DOHH2 (cell line): ENCODE measurements at regions not wholly inside any gene's neighbourhood (a gene's known extent, or its start where the extent isn't known, plus 50 kb on each side); places are given as distances from the start of the nearest gene placed in this dataset.

Experiments used
- H3F3A ChIP-seq: fragments of 200-600 bp; sonication (generic), shearing (Covaris generic); 2 replicates; pipeline ENCODE4 v1.6.0; 2016; ENCODE audit warnings: antibody characterized with exemption, mild to moderate bottlenecking; ENCODE audit not compliant: control insufficient read depth, insufficient read depth
- H3K27ac ChIP-seq: fragments of 200-600 bp; sonication (generic); 2 replicates; pipeline ENCODE4 v1.5.1; 2014; ENCODE audit warnings: low read depth, mild to moderate bottlenecking, low read length, moderate library complexity
- H3K27me3 ChIP-seq: fragments of 200-600 bp; sonication (generic); 2 replicates; pipeline ENCODE4 v1.6.1; 2014; ENCODE audit warnings: mild to moderate bottlenecking, low read length, mixed read lengths; ENCODE audit not compliant: control insufficient read depth
- H3K36me3 ChIP-seq: fragments of 200-600 bp; sonication (generic); 2 replicates; pipeline ENCODE4 v1.6.1; 2014; ENCODE audit warnings: mild to moderate bottlenecking, low read length, moderate library complexity, mixed read lengths; ENCODE audit not compliant: control insufficient read depth
- H3K4me1 ChIP-seq: fragments of 200-600 bp; sonication (generic); 2 replicates; pipeline ENCODE4 v1.6.1; 2014; ENCODE audit warnings: mild to moderate bottlenecking, low read length, mixed read lengths; ENCODE audit not compliant: control insufficient read depth
- H3K4me2 ChIP-seq: fragments of 200-600 bp; sonication (generic); 2 replicates; pipeline ENCODE4 v1.6.0; 2014; ENCODE audit warnings: mild to moderate bottlenecking, low read length, moderate library complexity
- H3K4me3 ChIP-seq: fragments of 200-600 bp; sonication (generic); 2 replicates; pipeline ENCODE4 v1.5.1; 2014; ENCODE audit warnings: mild to moderate bottlenecking, low read length, mixed read lengths
- H3K79me2 ChIP-seq: fragments of 200-600 bp; sonication (generic); 2 replicates; pipeline ENCODE4 v1.6.1; 2014; ENCODE audit warnings: mild to moderate bottlenecking, low read length, mixed read lengths; ENCODE audit not compliant: control insufficient read depth
- H3K9me2 ChIP-seq: fragments of 200-600 bp; sonication (generic); replicated peaks from 2 replicates; pipeline ENCODE4 v1.6.1; 2014; ENCODE audit warnings: mild to moderate bottlenecking, low read length, mixed read lengths; ENCODE audit not compliant: control insufficient read depth
- H3K9me3 ChIP-seq: fragments of 200-600 bp; sonication (generic); 2 replicates; pipeline ENCODE4 v1.6.1; 2014; ENCODE audit warnings: antibody characterized with exemption, low read length, mixed read lengths; ENCODE audit not compliant: control insufficient read depth, insufficient read depth
- H4K20me1 ChIP-seq: fragments of 200-600 bp; sonication (generic); 2 replicates; pipeline ENCODE4 v1.6.0; 2014; ENCODE audit warnings: low read depth, mild to moderate bottlenecking, antibody characterized with exemption, low read length, moderate library complexity; ENCODE audit not compliant: control insufficient read depth, insufficient read depth
- EZH2phosphoT487 ChIP-seq: fragments of 200-600 bp; sonication (generic); IDR thresholded peaks from 2 replicates; pipeline ENCODE4 v1.6.1; 2017; ENCODE audit warnings: borderline replicate concordance, mild to moderate bottlenecking, antibody characterized with exemption, low read length, moderate library complexity, mixed read lengths
- TF ChIP-seq, protein P1 (sequence below): fragments of 200-600 bp; sonication (generic); IDR thresholded peaks from one replicate; pipeline ENCODE4 v1.5.1; 2014; ENCODE audit warnings: antibody characterized with exemption, mild to moderate bottlenecking, low read depth, low read length; ENCODE audit not compliant: poor library complexity, severe bottlenecking

DNA sequence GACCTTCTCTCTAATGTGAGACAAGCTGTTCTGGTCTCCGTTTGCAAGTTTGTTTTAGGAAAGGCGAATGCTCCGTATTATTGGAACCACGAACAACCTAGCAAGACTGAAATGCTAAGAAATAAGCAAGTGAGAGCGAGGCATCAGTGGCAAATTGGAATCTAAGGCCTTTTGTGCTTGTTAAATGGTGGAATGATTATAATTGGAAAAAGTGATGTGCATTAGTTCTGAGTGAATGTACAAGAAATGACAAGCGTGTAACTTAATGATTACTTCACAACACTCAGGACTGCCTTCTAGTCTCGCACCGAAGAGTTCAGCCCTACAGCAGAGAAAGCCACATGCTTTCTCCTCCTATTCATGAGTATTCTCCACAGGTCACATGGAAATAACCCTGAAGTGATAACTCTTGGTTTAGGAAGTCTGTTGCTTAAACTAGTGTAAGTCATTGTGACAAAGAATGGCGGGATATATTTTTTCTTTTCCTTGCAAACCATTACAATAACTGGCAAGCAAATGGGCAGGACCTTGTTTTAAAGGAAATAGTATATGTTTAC is 392.2 kb upstream of the FIGN start:
- H3K4me3 ChIP-seq, result no peak overlapping the region
- no peaks in the 10 kb centered on the region for H3K27me3 ChIP-seq
- no peak for TF ChIP-seq EZH2phosphoT487
- TF ChIP-seq, protein P1, sequence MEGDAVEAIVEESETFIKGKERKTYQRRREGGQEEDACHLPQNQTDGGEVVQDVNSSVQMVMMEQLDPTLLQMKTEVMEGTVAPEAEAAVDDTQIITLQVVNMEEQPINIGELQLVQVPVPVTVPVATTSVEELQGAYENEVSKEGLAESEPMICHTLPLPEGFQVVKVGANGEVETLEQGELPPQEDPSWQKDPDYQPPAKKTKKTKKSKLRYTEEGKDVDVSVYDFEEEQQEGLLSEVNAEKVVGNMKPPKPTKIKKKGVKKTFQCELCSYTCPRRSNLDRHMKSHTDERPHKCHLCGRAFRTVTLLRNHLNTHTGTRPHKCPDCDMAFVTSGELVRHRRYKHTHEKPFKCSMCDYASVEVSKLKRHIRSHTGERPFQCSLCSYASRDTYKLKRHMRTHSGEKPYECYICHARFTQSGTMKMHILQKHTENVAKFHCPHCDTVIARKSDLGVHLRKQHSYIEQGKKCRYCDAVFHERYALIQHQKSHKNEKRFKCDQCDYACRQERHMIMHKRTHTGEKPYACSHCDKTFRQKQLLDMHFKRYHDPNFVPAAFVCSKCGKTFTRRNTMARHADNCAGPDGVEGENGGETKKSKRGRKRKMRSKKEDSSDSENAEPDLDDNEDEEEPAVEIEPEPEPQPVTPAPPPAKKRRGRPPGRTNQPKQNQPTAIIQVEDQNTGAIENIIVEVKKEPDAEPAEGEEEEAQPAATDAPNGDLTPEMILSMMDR, result no peak

DNA sequence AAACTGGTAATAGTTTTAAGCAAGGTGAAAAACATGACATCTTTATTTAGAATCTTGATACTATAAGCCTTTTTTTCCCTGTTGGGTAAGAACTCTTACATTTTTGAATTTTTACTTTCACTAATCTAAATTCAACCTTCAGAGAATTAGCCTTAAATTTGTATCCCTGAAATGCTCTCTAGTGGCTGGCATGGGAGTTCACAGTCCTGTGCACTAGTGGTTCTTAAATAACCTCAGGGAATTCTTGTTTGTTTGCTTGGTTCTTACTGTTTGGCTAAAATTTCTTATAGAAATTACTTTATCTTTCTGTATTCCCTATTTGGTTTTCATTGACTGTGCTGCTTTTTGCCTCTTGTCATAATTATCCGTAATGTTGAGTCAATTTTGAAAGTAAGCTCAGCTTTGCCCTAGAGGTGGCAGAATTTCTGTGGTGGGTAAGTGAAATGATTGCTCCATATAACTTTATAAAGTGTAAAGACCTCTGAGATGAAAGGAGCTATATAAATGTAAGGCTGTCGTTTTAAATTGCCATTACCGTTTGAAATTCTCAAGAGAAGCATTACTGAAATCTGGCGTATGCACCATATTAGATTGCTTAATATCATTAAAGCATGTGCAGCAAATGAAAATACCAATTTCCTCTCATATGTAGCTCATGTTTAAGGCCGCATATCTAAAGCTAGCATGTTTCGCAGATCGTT is 391.3 kb upstream of the FIGN start:
- Histone ChIP-seq H3K79me2 (no peaks in the 10 kb centered on the region), H3K4me1 (no peaks in the 10 kb centered on the region), H3K9me2 (no peaks in the 10 kb centered on the region), H4K20me1 (no peaks in the 10 kb centered on the region), H3K9me3 (no peaks in the 10 kb centered on the region), H3K27me3 (no peaks in the 10 kb centered on the region), H3K4me3 (no peak overlapping the region), H3K36me3 (no peaks in the 10 kb centered on the region), H3K4me2 (no peak overlapping the region), H3K27ac (no peak overlapping the region), H3F3A (no peaks in the 10 kb centered on the region)
- TF ChIP-seq, protein P1, result no peak
- TF ChIP-seq EZH2phosphoT487, result no peak

More for the DNA sequence above, 392.2 kb upstream of the FIGN start:
- H3K4me2 ChIP-seq, result no peak overlapping the region
- no peaks in the 10 kb centered on the region for H4K20me1 ChIP-seq
- no peaks in the 10 kb centered on the region for H3K9me3 ChIP-seq
- no peaks in the 10 kb centered on the region for H3F3A ChIP-seq
- no peaks in the 10 kb centered on the region for H3K9me2 ChIP-seq
- H3K79me2 ChIP-seq, result no peaks in the 10 kb centered on the region
- H3K36me3 ChIP-seq, result no peaks in the 10 kb centered on the region
- no peak overlapping the region for H3K27ac ChIP-seq
- no peaks in the 10 kb centered on the region for H3K4me1 ChIP-seq

DNA sequence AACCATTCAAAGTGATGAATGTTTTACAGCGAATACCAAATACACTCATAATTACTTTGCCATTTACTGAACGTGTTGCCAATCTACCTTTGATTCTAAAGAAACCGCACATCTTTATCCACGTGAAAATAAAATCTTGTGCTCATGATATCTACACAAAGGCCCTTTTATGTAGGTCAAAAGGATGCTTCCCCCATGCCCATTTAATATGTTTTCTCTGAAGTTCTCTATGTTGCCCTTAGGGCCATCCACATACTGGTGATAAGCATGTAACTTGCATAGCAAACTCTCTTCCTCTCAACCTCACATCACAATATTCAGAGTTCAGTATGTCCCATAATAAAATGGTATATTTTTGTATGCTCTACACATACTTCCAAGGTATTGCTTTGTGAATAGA is 380.0 kb upstream of the FIGN start:
- Histone ChIP-seq H3K36me3 (no peaks in the 10 kb centered on the region), H3K4me3 (no peak overlapping the region), H3K4me2 (no peak overlapping the region), H3K9me3 (no peaks in the 10 kb centered on the region), H3F3A (no peaks in the 10 kb centered on the region), H3K4me1 (no peaks in the 10 kb centered on the region), H3K9me2 (no peaks in the 10 kb centered on the region; the same call in 1 of the 2 replicates), H3K79me2 (no peaks in the 10 kb centered on the region), H3K27ac (no peak overlapping the region), H3K27me3 (no peaks in the 10 kb centered on the region), H4K20me1 (no peaks in the 10 kb centered on the region)
- no peak for TF ChIP-seq EZH2phosphoT487
- TF ChIP-seq, protein P1, result no peak
